ENCODE measurements at regions not wholly inside any gene's neighbourhood (a gene's known extent, or its start where the extent isn't known, plus 50 kb on each side); places are given as distances from the start of the nearest gene placed in this dataset.

DNA sequence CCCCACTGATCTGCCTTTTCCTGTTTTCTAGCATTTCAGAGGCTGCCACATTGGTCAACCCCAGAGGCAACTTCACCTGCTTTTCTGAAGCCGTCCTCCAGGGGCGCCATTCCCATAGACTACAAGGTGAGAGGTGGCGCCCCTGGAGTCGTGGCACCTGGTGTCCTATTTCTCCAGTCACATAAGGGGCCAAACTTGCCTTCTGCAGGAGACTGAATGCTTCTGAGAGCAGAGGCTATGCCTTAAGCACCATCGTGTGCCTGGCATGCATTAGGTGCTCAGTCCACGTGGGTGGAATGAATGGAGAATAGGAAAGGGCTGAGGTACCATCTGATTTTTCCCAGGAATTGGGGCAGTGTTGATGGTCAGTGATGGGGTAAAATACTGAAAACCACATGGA is 164.8 kb downstream of the HAPSTR1 start:
- no peak for DNase-seq

DNA sequence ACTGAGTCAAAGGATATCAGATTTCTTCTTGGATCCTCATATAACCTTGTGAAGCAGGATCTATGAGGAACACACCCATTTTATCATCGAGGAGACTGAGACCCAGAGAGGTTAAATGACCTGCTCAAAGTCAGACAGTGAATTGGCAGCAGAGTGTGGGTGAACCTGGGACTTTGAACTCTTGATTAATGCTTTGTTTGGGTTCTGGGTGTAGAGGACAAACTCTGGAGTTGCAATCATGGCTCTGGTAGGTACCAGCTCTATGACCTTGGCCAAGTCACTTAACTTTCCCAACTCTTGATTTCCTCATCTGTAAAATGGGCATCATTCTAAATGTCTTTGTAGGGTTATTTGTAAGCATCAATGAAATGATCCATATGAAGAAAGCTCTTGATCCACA is 166.4 kb downstream of the HAPSTR1 start:
- DNase-seq = no peak

DNA sequence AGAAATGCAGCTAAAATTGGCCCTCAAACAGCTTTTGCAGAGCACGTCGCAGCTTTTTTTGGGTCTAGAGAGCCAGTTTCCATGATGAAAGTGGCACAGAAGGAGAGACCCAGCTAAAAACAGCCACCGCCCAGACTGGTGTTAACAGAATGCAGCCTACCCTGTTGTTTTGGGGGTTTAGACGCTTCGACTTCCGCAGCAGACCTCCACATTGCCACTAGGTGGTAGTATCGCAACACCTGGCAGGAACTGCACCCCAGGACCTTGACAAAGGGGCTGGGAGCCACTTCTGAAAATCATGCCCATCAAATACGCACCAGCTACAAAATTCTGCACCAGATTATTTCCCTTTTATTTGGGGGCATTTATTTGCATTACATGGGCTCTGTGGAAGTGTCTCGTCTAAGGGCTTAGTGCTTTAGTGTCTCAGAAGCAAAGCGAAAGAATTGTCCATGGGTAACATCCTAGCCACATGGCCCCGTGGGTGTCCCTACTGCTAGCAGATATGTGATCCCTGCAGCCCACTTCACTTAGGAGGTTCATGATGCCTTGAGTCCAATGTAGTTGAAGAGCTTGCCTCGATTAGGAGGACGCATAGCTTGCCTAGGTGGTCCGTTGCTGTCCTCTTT is 167.1 kb downstream of the HAPSTR1 start:
- no peak for DNase-seq

DNA sequence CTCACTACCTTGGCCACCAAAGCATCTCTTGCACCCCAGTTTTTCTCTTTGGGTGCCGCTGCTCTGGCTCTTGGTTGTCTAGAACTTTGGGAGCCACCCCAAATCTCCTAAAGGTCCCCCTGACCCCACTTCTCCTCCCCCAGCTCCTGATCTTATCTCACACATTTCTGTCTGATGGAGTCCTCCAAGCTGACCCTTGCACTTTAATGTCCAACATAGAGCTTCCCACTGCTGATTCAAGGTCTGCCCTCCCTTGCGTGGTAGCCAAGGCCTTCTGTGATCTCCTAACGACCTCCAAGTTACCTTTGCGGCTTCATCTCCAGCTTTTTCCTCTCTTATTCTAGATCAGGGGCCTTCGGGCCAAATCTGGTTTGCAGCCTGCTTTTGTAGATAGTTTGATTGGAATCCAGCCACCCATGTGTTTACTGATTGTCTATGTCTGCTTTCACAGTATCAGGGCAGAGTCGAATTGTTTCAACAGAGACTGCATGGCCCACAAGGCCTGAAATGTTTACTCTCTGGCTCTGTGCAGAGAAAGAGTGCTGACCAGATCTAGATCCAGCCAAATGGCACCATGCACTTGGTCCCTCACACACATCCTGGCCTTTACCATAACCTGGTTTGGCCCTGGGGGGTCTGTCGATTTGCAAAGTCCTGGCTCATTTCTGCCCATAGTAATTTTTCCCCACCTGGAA is 168.6 kb downstream of the HAPSTR1 start:
- DNase-seq = no peak

DNA sequence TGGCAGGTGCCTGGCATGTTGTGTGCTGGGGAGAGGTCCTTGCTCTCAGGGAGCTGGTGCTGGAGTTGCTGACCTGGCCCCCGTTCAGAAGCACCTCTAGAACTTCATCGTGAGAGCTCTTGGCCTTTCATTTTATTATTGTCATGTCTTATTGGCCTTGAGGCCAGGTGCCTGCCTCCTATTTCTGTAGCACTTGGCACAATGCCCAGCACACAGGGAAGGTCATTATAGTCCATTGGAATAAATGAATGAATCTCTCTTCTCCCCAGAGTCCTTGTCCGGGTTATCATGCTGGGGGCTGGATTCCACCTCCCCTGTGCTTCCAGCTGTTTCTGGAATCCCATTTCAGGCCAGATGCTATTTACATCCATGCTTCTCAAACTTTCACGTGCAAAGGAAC is 169.2 kb downstream of the HAPSTR1 start:
- peak; percentile 69 for DNase-seq

DNA sequence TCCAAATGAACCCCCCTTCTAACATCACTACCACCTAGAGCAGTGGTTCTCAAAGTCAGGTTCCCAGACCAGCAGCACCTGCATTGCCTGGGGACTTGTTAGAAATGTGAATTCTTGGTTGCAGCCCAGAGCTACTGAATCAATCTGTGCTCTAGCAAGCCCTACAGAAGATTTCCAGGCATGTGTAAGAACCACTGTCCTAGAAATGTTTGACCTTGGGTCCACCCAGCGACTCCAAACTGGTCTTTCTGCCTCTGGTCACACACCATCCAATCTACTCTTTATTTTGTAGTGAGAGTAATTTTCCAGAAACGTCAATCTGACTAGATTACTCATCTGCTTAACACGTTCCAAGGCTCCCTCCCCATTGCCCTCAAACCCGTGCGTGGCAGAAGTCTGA is 169.9 kb downstream of the HAPSTR1 start:
- DNase-seq = no peak

DNA sequence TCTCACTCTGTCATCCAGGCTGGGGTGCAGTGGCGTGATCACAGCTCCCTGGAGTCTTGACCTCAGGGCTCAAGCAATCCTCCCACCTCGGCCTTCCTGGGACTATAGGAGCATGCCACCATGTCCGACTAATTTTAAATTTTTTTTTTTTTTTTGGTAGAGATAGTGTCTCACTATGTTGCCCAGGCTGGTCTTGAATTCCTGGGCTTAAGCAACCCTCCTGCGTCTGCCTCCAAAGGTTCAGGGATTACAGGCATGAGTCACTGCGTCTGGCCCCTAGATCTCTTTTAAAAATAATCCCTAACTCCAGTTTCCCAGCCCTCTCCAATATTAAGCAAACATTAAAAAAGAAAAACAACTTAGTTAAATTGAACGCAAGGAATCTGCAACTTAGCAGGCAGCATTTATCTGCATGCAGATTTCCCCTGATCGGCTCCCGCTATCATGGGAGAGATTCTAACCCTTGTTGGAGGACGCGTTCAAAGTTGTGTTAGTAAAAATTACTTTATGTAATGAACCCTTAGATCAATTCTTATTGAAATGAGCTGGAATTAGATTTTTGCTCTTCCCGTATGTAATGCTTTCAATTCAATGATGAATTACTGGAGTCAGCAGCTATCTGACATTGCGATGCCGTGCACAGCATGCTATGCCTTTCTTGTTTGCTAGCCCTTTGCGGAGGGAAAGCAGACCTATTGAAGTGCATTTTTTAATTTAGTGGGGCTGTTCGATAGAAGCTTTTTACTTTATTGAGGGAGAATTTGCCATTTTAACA is 171.7 kb downstream of the HAPSTR1 start:
- no peak for DNase-seq

DNA sequence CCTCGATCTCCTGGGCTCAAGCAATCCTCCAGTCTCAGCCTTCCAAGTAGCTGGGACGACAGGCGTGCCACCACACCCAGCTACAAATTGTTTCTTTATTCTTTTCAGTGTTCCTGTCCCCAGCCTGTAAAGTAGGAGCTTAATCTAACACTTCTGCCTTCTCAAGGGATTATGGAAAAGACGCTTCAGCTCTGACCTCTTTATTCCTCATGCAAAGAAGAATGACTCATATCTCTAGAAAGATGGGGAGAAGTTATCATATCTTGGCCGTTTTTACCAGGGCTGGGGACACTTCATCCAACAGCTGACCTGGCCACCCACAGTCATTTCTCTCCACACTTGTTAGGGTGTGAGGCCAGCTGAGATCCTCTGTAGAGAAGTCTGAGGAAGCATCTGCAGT is 172.6 kb downstream of the HAPSTR1 start:
- no peak for DNase-seq

DNA sequence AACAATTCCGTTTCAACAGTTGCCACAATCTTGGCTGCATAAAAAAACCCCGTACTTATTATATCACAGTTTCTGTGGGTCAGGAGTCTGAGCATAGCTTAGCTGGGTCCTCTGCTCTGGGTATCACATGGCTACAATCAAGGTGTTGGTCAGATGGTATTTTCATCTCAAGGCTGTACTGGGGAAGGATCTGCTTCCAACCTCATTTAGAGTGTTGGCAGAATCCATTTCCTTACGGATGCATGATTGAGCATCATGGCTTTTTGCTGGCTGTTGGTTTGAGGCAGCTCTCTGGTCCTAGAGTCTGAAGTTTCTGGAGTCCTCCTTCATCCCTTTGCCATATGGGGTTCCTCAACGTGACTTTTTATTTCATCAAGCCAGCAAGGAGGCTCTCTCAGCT is 177.0 kb downstream of the HAPSTR1 start:
- DNase-seq = no peak

DNA sequence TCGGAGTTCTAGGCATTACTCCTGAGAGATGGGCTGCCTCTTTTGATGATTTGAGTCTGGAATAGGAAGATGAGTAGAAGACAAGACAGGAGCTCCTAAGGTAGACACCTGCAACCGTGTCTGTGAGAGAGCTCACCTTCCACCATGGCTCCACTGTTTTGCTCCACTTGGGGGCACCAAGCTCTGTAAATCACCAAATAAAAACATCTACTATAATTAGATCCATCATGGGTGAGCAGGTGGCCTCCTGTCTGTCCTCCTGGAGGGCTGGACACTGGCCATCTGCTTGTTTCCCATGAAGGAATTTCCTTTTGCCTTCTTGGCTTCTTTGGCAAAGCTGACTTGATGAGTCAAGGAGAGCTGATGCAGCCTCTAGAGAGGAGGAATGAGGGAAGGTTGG is 179.0 kb downstream of the HAPSTR1 start:
- no peak for DNase-seq

DNA sequence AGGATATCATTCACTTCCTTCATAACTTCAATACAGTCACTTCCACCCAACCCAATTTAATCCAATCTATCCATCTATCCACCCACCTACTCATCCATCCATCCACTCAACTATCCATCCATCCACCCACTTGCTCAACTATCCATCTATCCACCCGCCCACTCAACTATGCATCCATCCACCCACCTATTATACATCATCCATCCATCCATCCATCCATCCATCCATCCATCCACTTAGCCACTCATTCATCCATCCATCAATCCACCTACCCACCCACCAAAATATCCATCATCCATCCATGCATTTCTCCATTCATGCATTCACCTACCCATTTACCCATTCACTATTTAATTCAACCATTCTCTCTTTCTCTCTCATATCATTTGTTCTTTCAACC is 179.5 kb downstream of the HAPSTR1 start:
- no peak for DNase-seq

DNA sequence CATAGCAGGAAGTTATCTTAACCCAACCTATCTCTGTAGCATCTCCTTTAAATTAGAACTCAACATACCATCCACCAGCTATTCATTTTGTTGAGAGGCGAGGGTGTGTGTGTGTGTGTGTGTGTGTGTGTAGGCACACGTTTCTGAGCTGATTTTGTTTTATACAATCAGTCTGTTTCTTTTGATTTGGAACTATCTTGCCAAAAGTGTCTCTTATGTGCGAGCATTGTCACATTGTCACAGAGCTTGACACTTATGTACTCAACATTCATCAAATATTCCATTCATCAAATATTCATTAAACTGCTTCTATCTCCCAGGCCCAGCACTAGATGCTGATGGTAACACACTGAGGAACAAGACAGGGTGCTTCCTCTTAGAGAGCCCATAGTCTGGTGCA is 180.4 kb downstream of the HAPSTR1 start:
- DNase-seq = no peak

DNA sequence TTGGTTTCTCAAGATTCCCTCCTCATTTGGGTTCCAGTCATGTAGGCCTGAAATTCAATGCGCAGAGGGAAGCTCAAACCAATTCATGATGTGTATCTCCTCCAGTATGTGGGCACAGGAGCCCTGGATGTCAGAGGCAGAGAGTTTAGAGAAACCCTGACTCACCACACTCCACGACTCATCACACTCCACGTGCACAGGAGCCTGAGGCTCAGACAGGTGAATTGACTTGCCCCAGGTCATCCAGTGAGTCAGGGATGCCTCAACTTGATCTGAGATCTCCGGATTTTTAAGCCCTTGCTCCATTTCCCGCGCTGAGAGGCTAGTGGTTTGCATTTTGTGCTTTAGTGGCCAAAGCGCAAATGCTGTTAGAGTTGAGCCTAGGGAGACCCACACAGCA is 183.9 kb downstream of the HAPSTR1 start:
- DNase-seq = no peak

DNA sequence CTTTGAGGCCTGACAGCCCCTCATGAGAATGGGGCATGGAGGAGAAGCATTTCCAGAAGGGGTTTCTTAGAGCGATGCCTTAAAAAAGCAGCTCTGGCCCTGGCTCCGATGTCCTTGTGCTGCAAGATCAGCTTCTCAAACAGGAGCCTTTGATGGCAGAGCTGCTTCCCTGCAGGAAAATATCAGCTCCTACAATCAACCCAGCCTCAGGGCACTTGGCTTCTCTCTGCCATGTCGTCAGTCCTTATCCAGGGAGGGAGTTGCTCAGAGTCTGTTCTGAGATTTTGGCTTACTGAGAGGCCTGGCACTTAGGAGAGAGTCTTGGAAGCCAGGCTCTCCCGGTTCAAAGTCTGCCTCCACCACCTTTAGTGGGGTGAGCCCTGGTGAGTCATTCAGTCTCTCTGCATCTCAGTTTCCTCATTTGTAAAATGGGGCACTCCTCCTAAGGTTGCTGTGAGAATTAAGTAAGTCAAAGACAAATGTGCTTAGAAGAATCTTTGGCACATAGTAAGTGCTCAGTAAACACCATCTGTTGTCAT is 184.4 kb downstream of the HAPSTR1 start:
- DNase-seq = no peak

DNA sequence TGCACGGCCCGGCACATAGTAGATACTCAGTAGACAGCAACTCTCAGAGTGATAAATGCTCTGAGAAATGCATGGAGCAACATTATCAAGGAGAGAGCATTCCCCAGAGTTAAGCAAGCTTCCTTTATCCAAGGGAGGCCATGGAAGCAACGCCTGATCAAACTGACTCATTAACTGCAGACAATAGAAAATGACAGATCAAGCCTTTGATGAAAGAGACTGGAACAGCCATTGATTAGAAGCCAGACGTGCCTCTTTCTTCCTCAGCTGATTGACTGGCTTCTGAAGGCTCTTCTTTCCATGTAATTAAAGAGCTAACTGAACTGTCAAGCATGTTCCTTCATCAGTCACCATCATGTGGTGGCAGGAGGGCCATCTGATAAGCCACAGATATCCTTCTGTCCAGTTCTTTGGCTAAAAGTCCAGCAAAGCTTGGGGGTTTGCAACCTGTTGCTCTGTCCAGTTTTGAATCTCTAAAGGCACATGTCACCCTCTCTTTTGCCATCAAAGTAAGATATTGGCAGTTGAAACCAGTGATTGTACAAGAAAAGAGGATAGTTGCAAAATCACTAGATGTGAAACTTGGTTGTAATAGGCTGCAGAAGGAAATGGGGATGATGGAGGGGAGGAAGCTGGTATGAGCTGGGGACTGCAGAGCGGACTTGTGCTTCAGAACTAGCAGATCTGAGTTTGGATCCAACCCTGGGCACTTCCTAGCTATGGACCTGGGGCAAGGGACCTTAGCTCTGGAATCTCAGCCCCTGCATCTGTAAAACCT is 188.0 kb downstream of the HAPSTR1 start:
- no peak for DNase-seq

DNA sequence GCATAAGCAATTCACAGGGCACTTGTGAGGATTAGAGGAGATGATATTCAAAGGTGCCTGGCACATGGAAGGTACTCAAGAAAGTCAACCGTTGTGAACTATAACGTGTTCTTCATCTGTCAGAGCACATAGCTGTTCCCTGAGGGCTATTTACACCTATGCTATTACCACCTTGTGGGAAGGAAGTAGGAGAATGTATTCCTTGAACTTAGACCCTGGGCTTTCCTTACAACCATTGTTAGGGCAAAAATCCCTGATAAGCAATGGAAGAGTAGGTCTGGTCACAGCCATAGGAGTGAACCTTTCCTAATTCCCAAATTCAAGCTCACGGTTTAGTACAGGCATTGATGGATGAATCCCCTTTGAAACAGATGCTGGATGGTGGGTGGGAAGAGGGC is 188.6 kb downstream of the HAPSTR1 start:
- no peak for DNase-seq

DNA sequence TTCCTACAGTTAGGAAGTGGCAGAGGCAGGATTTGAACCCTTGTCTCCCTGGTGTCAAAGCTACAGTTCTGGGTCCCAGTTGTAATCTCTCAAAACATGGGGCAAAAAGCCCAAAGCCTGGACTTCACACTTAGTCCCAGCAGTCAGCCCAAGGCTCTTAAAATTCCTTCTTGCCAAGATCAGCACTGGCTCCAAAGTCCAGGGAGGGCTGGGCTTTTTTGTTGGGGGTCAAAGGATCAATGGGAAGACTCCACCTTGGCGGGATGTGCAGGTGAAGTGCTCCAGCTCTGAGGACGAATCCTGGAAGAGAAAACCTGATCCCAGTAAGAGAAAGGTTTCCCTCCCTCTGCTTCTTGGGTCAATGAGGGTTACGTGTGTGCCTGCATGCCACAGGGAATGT is 195.5 kb downstream of the HAPSTR1 start:
- no peak for DNase-seq

DNA sequence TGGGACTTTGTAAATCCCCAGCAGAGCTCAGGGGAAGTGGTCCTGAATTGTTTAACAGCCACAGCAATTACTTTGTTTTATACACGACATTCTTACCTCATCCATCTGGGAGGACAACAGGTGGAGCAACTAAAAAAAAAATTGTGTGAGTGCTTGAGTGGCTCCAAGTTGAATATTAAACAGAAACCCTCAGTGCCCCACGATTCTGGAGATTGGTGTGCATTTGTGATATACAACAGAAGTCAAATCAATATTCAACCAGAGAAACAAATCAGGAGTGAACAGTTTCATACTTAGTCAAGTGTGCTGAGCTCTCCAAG is 204.8 kb downstream of the HAPSTR1 start:
- DNase-seq = no peak

DNA sequence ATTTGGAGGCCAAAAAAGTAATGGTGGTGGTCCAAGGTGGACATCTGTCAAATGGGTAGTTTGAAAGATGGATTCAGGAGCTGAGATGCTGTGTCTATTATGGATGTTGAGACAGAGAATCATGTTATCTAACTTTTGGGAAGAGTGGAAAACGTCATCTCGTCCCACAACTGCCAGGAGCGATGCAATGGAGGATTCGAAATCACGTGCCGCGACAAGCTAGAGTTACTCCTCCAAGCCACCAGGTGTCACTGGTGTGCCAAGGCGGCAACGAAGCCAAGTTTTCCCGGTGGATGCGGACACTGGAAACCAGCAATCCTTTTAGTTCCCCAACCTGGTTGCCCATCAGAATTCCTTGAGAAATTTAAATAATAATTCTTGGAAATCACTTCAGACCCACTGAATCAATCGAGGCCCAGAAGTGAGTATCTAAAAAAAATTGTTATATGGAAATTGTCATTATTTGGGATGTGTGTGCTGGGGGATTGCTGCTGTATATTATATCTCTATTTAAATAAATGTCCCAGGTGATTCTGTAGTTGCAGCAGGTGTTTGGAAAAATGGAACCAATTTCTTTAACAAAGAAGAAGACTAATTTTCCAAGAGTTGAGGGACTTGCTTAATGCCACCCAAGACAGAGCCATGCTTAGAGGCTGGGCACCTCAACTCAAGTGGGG is 206.1 kb downstream of the HAPSTR1 start:
- no peak for DNase-seq

DNA sequence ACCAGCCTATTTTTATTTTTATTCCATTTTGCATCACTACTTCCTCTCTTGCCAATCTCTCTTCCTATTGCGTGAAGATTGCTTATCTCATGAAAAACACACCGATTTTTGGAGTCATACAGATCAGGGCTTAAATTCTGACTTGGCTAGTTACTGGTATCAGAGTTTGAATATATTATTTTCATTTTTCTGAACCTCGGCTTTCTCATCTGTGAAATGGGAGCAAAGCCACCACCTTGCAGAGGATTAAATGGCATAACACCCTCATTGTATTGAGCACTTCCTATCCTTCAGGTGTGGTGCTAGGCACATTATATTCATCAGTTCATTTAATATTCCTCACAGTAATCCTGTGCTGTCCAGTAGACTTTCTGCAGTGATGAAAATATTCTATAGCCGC is 208.8 kb downstream of the HAPSTR1 start:
- no peak for DNase-seq

DNA sequence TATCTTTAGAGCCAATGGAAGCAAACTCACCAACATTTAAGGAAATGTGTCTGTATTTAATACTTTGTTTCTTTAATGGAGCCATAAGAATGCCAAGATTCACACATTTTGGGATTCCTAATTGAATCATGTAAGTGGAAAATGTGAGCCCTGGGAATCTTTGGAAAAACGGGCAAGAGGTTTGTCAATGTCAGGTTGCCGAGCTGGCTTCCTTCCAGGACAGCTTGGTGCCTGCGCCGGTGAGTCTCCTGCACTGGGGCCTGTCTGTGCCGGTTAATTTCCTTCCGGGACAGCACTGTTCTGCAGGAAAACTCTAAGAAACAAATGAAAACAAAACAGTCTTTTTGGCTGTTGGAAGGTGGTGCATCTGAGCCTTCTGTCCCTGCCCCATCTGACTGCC is 210.6 kb downstream of the HAPSTR1 start:
- DNase-seq = no peak

DNA sequence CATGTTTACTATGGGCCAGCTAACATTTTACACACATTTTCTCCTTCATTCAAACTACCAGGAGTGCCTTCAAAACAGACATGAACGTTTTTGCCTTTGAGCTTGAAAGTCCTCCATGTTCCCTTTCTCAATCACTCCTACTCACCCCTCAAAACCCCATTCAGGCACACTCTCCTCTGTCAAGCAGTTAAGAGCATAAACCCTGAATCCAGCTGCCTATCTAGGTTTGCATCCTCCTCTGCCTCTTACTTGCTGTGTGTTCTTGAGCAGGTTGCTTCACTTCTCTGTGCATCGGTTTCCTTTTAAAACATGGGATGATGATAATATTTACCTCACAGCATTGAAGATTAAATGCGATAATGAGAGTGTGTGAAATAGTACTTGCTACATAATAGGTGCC is 215.3 kb downstream of the HAPSTR1 start:
- no peak for DNase-seq

DNA sequence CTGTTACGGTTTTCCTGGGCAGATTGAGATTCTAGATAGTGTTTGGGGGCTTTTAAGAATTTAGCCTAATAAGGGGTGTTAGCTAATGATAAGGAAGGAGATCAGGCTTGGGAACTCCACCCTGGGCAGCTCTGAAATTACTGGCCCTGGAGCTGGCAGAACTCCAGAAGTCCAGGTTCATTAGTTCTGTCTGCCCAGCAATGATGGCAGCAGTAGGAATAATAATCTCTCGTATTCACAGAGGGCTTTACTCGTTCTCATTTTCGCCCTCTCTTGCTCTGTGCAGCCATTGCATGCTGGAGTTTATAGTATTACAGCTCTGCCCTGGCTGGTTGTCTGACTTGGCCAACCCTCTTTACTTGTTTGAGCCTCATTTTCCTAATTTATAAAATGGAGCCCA is 216.0 kb downstream of the HAPSTR1 start:
- DNase-seq = no peak

Data from NCI-H510A (cell line).